ENCODE measurements at regions not wholly inside any gene's neighbourhood (a gene's known extent, or its start where the extent isn't known, plus 50 kb on each side); places are given as distances from the start of the nearest gene placed in this dataset.

DNA sequence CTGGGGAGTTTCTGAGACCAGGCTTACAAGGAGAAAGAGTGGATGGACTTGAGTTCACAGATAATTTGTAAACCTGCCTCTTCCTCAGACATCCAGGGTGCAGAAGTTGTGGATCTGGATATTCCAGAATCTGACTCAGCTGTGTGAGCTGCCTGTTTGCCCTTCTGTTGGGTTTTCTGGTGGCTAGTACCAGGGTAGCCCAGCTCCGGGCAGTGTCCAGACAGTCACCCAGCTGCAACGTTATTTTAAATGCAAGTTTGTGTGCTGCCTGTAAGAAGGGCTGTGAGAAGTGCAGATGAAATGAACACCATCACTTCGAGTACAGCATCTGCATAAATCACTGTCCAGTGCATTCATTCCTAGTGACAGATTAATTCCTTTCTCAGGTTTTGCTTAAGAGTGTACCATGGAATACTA, 1053.0 kb downstream of the TUSC7 start:
- H3K27ac ChIP-seq (ENCODE audit: low read length) = no peak overlapping the region
- no peak for TF ChIP-seq EZH2 (optimal IDR thresholded peaks at IDR 0.05; ENCODE audit: low read depth, low read length)

GRCh38 chr3:117763561-117763960, 1054.0 kb downstream of the TUSC7 start:
- Histone ChIP-seq H4K20me1 (ENCODE audit: insufficient read depth, low read length) (no peaks in the 10 kb centered on the region), H3K27ac (ENCODE audit: low read length) (no peak overlapping the region), H3K27me3 (replicated peaks; ENCODE audit: insufficient read depth, low read length) (no peaks in the 10 kb centered on the region), H3K9me3 (replicated peaks; ENCODE audit: insufficient read depth, low read length) (no peaks in the 10 kb centered on the region), H3K36me3 (replicated peaks; ENCODE audit: insufficient read depth, low read length) (no peaks in the 10 kb centered on the region), H3K79me2 (ENCODE audit: low read length) (no peaks in the 10 kb centered on the region), H3K4me1 (ENCODE audit: low read length) (no peaks in the 10 kb centered on the region), H2AFZ (ENCODE audit: low read length) (no peak overlapping the region), H3K4me2 (ENCODE audit: low read depth, low read length) (no peak overlapping the region), H3K9me2 (replicated peaks; ENCODE audit: insufficient read depth, low read length) (no peaks in the 10 kb centered on the region), H3K9ac (ENCODE audit: low read length) (no peak overlapping the region), H3K4me3 (ENCODE audit: low read length) (no peak overlapping the region), H3F3A (ENCODE audit: insufficient read depth, low read length) (no peaks in the 10 kb centered on the region)
- DNase-seq = no peak
- TF ChIP-seq EZH2phosphoT487 (IDR thresholded peaks at IDR 0.05; ENCODE audit: low read length) = no peak
- no peak for TF ChIP-seq EZH2 (optimal IDR thresholded peaks at IDR 0.05; ENCODE audit: low read depth, low read length)
- TF ChIP-seq, protein P1, sequence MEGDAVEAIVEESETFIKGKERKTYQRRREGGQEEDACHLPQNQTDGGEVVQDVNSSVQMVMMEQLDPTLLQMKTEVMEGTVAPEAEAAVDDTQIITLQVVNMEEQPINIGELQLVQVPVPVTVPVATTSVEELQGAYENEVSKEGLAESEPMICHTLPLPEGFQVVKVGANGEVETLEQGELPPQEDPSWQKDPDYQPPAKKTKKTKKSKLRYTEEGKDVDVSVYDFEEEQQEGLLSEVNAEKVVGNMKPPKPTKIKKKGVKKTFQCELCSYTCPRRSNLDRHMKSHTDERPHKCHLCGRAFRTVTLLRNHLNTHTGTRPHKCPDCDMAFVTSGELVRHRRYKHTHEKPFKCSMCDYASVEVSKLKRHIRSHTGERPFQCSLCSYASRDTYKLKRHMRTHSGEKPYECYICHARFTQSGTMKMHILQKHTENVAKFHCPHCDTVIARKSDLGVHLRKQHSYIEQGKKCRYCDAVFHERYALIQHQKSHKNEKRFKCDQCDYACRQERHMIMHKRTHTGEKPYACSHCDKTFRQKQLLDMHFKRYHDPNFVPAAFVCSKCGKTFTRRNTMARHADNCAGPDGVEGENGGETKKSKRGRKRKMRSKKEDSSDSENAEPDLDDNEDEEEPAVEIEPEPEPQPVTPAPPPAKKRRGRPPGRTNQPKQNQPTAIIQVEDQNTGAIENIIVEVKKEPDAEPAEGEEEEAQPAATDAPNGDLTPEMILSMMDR (IDR thresholded peaks at IDR 0.05; ENCODE audit: low read length) = no peak

More for the DNA sequence above, 1053.0 kb downstream of the TUSC7 start:
- Histone ChIP-seq H3K27me3 (replicated peaks; ENCODE audit: insufficient read depth, low read length) (no peaks in the 10 kb centered on the region), H3K9me2 (replicated peaks; ENCODE audit: insufficient read depth, low read length) (no peaks in the 10 kb centered on the region), H3K9me3 (replicated peaks; ENCODE audit: insufficient read depth, low read length) (no peaks in the 10 kb centered on the region), H3F3A (ENCODE audit: insufficient read depth, low read length) (no peaks in the 10 kb centered on the region), H3K4me1 (ENCODE audit: low read length) (no peaks in the 10 kb centered on the region), H3K4me2 (ENCODE audit: low read depth, low read length) (no peak overlapping the region), H2AFZ (ENCODE audit: low read length) (no peak overlapping the region), H3K79me2 (ENCODE audit: low read length) (no peaks in the 10 kb centered on the region), H3K9ac (ENCODE audit: low read length) (no peak overlapping the region), H4K20me1 (ENCODE audit: insufficient read depth, low read length) (no peaks in the 10 kb centered on the region), H3K36me3 (replicated peaks; ENCODE audit: insufficient read depth, low read length) (no peaks in the 10 kb centered on the region), H3K4me3 (ENCODE audit: low read length) (no peak overlapping the region)
- DNase-seq = no peak

- Histone ChIP-seq H3K4me2 (ENCODE audit: low read depth, low read length) (no peak overlapping the region), H3K4me1 (ENCODE audit: low read length) (no peaks in the 10 kb centered on the region), H3K9ac (ENCODE audit: low read length) (no peak overlapping the region), H3K4me3 (ENCODE audit: low read length) (no peak overlapping the region), H4K20me1 (ENCODE audit: insufficient read depth, low read length) (no peaks in the 10 kb centered on the region), H3F3A (ENCODE audit: insufficient read depth, low read length) (no peaks in the 10 kb centered on the region), H2AFZ (ENCODE audit: low read length) (no peak overlapping the region), H3K27ac (ENCODE audit: low read length) (no peak overlapping the region), H3K9me3 (replicated peaks; ENCODE audit: insufficient read depth, low read length) (no peaks in the 10 kb centered on the region), H3K9me2 (replicated peaks; ENCODE audit: insufficient read depth, low read length) (no peaks in the 10 kb centered on the region), H3K79me2 (ENCODE audit: low read length) (no peaks in the 10 kb centered on the region), H3K27me3 (replicated peaks; ENCODE audit: insufficient read depth, low read length) (no peaks in the 10 kb centered on the region), H3K36me3 (replicated peaks; ENCODE audit: insufficient read depth, low read length) (no peaks in the 10 kb centered on the region)
- TF ChIP-seq, protein P1 (IDR thresholded peaks at IDR 0.05; ENCODE audit: low read length) = no peak
- TF ChIP-seq EZH2phosphoT487 (IDR thresholded peaks at IDR 0.05; ENCODE audit: low read length) (no peak), EZH2 (optimal IDR thresholded peaks at IDR 0.05; ENCODE audit: low read depth, low read length) (no peak)
- DNase-seq = no peak
Observed at GRCh38 chr3:117768581-117768980, 1059.0 kb downstream of the TUSC7 start.

- no peak overlapping the region for H2AFZ ChIP-seq (ENCODE audit: low read length)
- no peaks in the 10 kb centered on the region for H3K27me3 ChIP-seq (replicated peaks; ENCODE audit: insufficient read depth, low read length)
- H3K4me1 ChIP-seq (ENCODE audit: low read length) = no peaks in the 10 kb centered on the region
- no peaks in the 10 kb centered on the region for H3K36me3 ChIP-seq (replicated peaks; ENCODE audit: insufficient read depth, low read length)
- DNase-seq = no peak
- no peak overlapping the region for H3K9ac ChIP-seq (ENCODE audit: low read length)
- H3K4me2 ChIP-seq (ENCODE audit: low read depth, low read length) = no peak overlapping the region
- H3K79me2 ChIP-seq (ENCODE audit: low read length) = no peaks in the 10 kb centered on the region
- H3K4me3 ChIP-seq (ENCODE audit: low read length) = no peak overlapping the region
- no peaks in the 10 kb centered on the region for H3K9me3 ChIP-seq (replicated peaks; ENCODE audit: insufficient read depth, low read length)
- H3K9me2 ChIP-seq (replicated peaks; ENCODE audit: insufficient read depth, low read length) = no peaks in the 10 kb centered on the region
- H4K20me1 ChIP-seq (ENCODE audit: insufficient read depth, low read length) = no peaks in the 10 kb centered on the region
- H3K27ac ChIP-seq (ENCODE audit: low read length) = no peak overlapping the region
- no peaks in the 10 kb centered on the region for H3F3A ChIP-seq (ENCODE audit: insufficient read depth, low read length)
- TF ChIP-seq, protein P1 (IDR thresholded peaks at IDR 0.05; ENCODE audit: low read length) = no peak
- TF ChIP-seq EZH2 (optimal IDR thresholded peaks at IDR 0.05; ENCODE audit: low read depth, low read length) = no peak
- no peak for TF ChIP-seq EZH2phosphoT487 (IDR thresholded peaks at IDR 0.05; ENCODE audit: low read length)
Observed at GRCh38 chr3:117774130-117774529, 1064.6 kb downstream of the TUSC7 start.

Data from MM.1S (cell line).